GM23338 (cell line): ENCODE measurements at regions not wholly inside any gene's neighbourhood (a gene's known extent, or its start where the extent isn't known, plus 50 kb on each side); places are given as distances from the start of the nearest gene placed in this dataset.
"Not testable (repeated sequence)": the region's sequence is repeated elsewhere in the genome, so short reads cannot be mapped to it uniquely, and the experiment has no call there.

Experiments
- ATAC-seq: fragments of 200-7000 bp; cut with Tn5 transposase; 3 replicates; pipeline ENCODE4 v1.9.1; 2020
- DNase-seq: peaks from one replicate; pipeline ENCODE4 v3.0.0-alpha.2; 2015; ENCODE audit warnings: low spot score
- H2AFZ ChIP-seq: fragments of 200-600 bp; sonication (generic); 2 replicates; pipeline ENCODE4 v1.8.0; 2016; ENCODE audit warnings: antibody characterized with exemption, mild to moderate bottlenecking, moderate library complexity
- H3F3A ChIP-seq: fragments of 200-600 bp; sonication (generic); replicated peaks from 2 replicates; pipeline ENCODE4 v1.8.0; 2017; ENCODE audit warnings: antibody characterized with exemption, mixed run types, low read depth
- H3K27ac ChIP-seq: fragments of 200-600 bp; sonication (generic); 2 replicates; pipeline ENCODE4 v1.6.1; 2016; ENCODE audit warnings: low read depth
- H3K27me3 ChIP-seq: fragments of 200-600 bp; sonication (generic); 2 replicates; pipeline ENCODE4 v1.8.0; 2016; ENCODE audit warnings: mild to moderate bottlenecking, mixed run types, moderate library complexity; ENCODE audit not compliant: insufficient read depth
- H3K36me3 ChIP-seq: fragments of 200-600 bp; sonication (generic); 2 replicates; pipeline ENCODE4 v1.8.0; 2016; ENCODE audit warnings: mild to moderate bottlenecking; ENCODE audit not compliant: insufficient read depth
- H3K4me1 ChIP-seq: fragments of 200-600 bp; sonication (generic); 2 replicates; pipeline ENCODE4 v1.8.0; 2016; ENCODE audit warnings: mild to moderate bottlenecking, moderate library complexity; ENCODE audit not compliant: insufficient read depth
- H3K4me2 ChIP-seq: fragments of 200-600 bp; sonication (generic); 2 replicates; pipeline ENCODE4 v1.7.1; 2017; ENCODE audit warnings: mixed run types
- H3K4me3 ChIP-seq: fragments of 200-600 bp; sonication (generic); 2 replicates; pipeline ENCODE4 v1.6.1; 2016; ENCODE audit warnings: mixed run types
- H3K79me2 ChIP-seq: fragments of 200-600 bp; sonication (generic); replicated peaks from 2 replicates; pipeline ENCODE4 v1.8.0; 2017; ENCODE audit warnings: mild to moderate bottlenecking; ENCODE audit not compliant: insufficient read depth
- H3K9me2 ChIP-seq: fragments of 200-600 bp; sonication (generic); 2 replicates; pipeline ENCODE4 v1.8.0; 2017; ENCODE audit not compliant: insufficient read depth
- H4K20me1 ChIP-seq: fragments of 200-600 bp; sonication (generic); replicated peaks from 2 replicates; pipeline ENCODE4 v1.8.0; 2017; ENCODE audit warnings: mild to moderate bottlenecking; ENCODE audit not compliant: insufficient read depth
- H3K27ac Mint-ChIP-seq: 2 replicates; pipeline ENCODE4 v1.8.0; 2020; ENCODE audit warnings: inconsistent platforms, mild to moderate bottlenecking, moderate library complexity, mixed read lengths
- H3K27me3 Mint-ChIP-seq: 3 replicates; pipeline ENCODE4 v1.8.0; 2022; ENCODE audit warnings: low read depth, mild to moderate bottlenecking, moderate library complexity, mixed read lengths, inconsistent platforms; ENCODE audit not compliant: insufficient read depth, poor library complexity
- H3K36me3 Mint-ChIP-seq: 3 replicates; pipeline ENCODE4 v1.8.0; 2021; ENCODE audit warnings: low read depth, mild to moderate bottlenecking, inconsistent platforms, moderate library complexity, mixed read lengths
- H3K4me1 Mint-ChIP-seq: 3 replicates; pipeline ENCODE4 v1.8.0; 2020; ENCODE audit warnings: mild to moderate bottlenecking, inconsistent platforms, mixed read lengths
- H3K4me3 Mint-ChIP-seq: 3 replicates; pipeline ENCODE4 v1.8.0; 2021; ENCODE audit warnings: moderate library complexity, mild to moderate bottlenecking, inconsistent platforms, mixed read lengths
- H3K9me3 Mint-ChIP-seq: 3 replicates; pipeline ENCODE4 v1.8.0; 2020; ENCODE audit warnings: moderate library complexity, mild to moderate bottlenecking, inconsistent platforms, mixed read lengths
- CTCF ChIP-seq, 2 experiments: fragments of 200-600 bp in 1 of 2; sonication (generic) in 1 of 2; conservative IDR thresholded peaks; 2 replicates each; pipeline versions ENCODE4 v1.5.1 to v1.6.1; 2016 to 2017; ENCODE audit warnings: antibody characterized with exemption in 2 of 2, low read depth in 2 of 2, mild to moderate bottlenecking in 2 of 2, moderate library complexity in 1 of 2

DNA sequence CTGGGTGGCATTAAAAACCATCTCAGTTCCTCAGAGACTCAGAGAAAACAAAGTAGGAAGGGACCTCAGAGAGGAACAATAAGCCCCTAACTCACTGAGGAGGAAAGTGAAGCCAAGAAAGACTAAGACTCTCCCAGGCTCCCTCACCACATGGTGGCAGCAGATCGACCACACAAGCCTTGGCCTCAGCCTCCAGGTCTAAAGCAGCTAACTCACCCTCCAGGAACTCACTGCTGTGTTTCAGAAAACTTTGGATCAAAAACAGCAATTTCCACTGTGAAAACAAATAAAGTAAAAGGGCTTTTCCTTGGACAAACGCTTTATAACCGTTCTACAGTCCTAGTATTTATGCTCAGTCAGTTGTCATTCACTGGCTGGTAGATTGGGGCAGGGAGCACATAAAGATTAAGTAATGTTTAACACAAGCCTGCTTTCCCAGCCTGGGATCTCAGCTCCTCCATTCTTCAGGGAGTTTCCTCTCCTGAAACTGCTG lies 137.4 kb downstream of the PPIAL4G start:
- not testable (repeated sequence) for H3K4me1 Mint-ChIP-seq, H3K9me2 ChIP-seq, H3K36me3 Mint-ChIP-seq, H3K9me3 Mint-ChIP-seq, H3F3A ChIP-seq, H3K4me1 ChIP-seq, H3K4me3 Mint-ChIP-seq, H3K36me3 ChIP-seq, H3K4me2 ChIP-seq, H3K79me2 ChIP-seq, H3K4me3 ChIP-seq, H3K27ac ChIP-seq, H4K20me1 ChIP-seq, H3K27me3 Mint-ChIP-seq
- peak overlapping the region; percentile 34; the same call in 1 of the 2 replicates for H3K27ac Mint-ChIP-seq
- peak; percentile 67 for TF ChIP-seq CTCF (conservative IDR thresholded peaks at IDR 0.05; ENCODE audit: low read depth in 2 of 2)
- peak; percentile 63 for DNase-seq
- Histone ChIP-seq H2AFZ (peak overlapping the region; percentile 87; the same call in 1 of the 2 replicates), H3K27me3 (peaks cover 15% of the 10 kb centered on the region; the same call in 1 of the 2 replicates)
- ATAC-seq, result peak; percentile 75

DNA sequence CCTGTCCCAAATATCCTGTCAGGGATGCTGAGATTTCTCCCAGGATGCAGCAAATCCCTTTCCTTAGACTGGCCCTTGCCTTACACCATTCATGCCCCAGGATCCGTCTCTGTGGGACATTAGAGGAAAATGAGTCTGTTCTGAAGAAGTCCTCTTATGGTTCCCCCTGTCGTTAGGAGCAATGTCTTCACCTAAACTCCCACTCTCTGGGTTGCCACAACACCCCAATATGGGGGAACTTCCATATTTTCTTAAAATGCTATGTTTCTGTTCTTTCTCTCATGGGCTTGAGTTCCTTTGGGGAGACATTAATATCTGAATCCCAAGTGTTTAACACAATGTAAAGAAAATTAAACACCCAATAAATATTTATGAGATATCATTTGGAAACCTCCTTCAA lies 138.5 kb downstream of the PPIAL4G start:
- not testable (repeated sequence) for H3K27me3 Mint-ChIP-seq, H2AFZ ChIP-seq, H3K4me3 Mint-ChIP-seq, H3F3A ChIP-seq, H3K4me1 ChIP-seq, H3K4me2 ChIP-seq, H3K9me3 Mint-ChIP-seq, H3K27me3 ChIP-seq, H3K36me3 Mint-ChIP-seq, H3K4me3 ChIP-seq, H3K79me2 ChIP-seq, H3K9me2 ChIP-seq, ATAC-seq, H3K4me1 Mint-ChIP-seq, DNase-seq, H3K36me3 ChIP-seq, H3K27ac Mint-ChIP-seq, H3K27ac ChIP-seq, H4K20me1 ChIP-seq

DNA sequence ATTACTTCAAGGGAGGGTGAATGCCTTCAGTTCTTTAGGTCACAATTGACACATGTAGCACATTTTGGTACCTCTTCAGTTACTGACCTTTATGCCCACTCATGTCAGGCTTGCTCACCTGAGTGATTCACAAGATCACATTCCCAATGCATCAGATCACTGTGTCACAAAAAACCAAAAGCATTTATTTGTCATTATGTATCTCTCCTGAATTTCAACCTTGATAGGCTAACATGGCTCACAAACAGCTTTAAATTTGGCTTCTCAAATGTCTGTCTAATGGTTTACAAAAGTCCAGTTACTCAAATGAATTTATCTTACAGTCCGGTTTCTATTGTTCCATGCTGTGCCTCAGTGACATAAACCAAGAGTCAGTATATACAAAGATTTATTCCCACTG lies 141.4 kb downstream of the PPIAL4G start:
- not testable (repeated sequence) for H3F3A ChIP-seq, H3K9me3 Mint-ChIP-seq, H3K4me3 Mint-ChIP-seq, H3K27me3 ChIP-seq, DNase-seq, H3K9me2 ChIP-seq, ATAC-seq, H3K4me3 ChIP-seq, H3K79me2 ChIP-seq, H3K4me1 Mint-ChIP-seq, H3K36me3 Mint-ChIP-seq, H2AFZ ChIP-seq, H3K27me3 Mint-ChIP-seq, H3K4me2 ChIP-seq, H3K27ac Mint-ChIP-seq, H3K27ac ChIP-seq, H3K36me3 ChIP-seq, H3K4me1 ChIP-seq, H4K20me1 ChIP-seq

GRCh38 chr1:148336121-148336918 lies 146.8 kb downstream of the PPIAL4G start:
- not testable (repeated sequence) for DNase-seq, H2AFZ ChIP-seq, H3K27ac ChIP-seq, H3F3A ChIP-seq, H3K27me3 ChIP-seq, H3K79me2 ChIP-seq, H3K27ac Mint-ChIP-seq, H3K4me3 ChIP-seq, H3K4me1 Mint-ChIP-seq, H4K20me1 ChIP-seq, H3K36me3 ChIP-seq, ATAC-seq, H3K4me2 ChIP-seq, H3K9me2 ChIP-seq, H3K36me3 Mint-ChIP-seq
- H3K27me3 Mint-ChIP-seq, result peaks cover 15% of the 10 kb centered on the region
- peaks cover 17% of the 10 kb centered on the region for H3K9me3 Mint-ChIP-seq
- 0 out of 3 replicates have a peak overlapping the region, but pooled peaks have one; percentile 24 for H3K4me3 Mint-ChIP-seq
- H3K4me1 ChIP-seq, result peaks cover 13% of the 10 kb centered on the region
